Aorta (tissue), 5 donors: ENCODE measurements at regions not wholly inside any gene's neighbourhood (a gene's known extent, or its start where the extent isn't known, plus 50 kb on each side); places are given as distances from the start of the nearest gene placed in this dataset.

Source experiments
- ATAC-seq: fragments of 200-7000 bp; cut with Tn5 transposase; one replicate; pipeline ENCODE4 v1.9.1; 2022; ENCODE audit warnings: moderate library complexity; ENCODE audit not compliant: low FRiP score
- DNase-seq, 2 donors: peaks; one replicate each; pipeline ENCODE4 v3.0.0-alpha.2; 2020
- H3K27ac ChIP-seq, 2 donors: one replicate each; pipeline ENCODE4 v1.5.1; 2013; ENCODE audit warnings: low read length in 2 of 2, mild to moderate bottlenecking in 2 of 2, moderate library complexity in 2 of 2, control low read depth in 1 of 2, inconsistent platforms in 1 of 2, low read depth in 1 of 2
- H3K27me3 ChIP-seq, 2 donors: one replicate each; pipeline ENCODE4 v1.6.1; 2013; ENCODE audit warnings: control low read depth in 1 of 2, low read length in 1 of 2, mild to moderate bottlenecking in 1 of 2, moderate library complexity in 1 of 2; ENCODE audit not compliant: insufficient read depth in 2 of 2, control insufficient read depth in 1 of 2
- H3K36me3 ChIP-seq, 2 donors: one replicate each; pipeline ENCODE4 v1.6.1; 2013; ENCODE audit warnings: control low read depth in 1 of 2, low read length in 1 of 2, mild to moderate bottlenecking in 1 of 2; ENCODE audit not compliant: insufficient read depth in 2 of 2, control insufficient read depth in 1 of 2
- H3K4me1 ChIP-seq, 2 donors: one replicate each; pipeline ENCODE4 v1.6.1; 2013; ENCODE audit warnings: low read length in 2 of 2, control low read depth in 1 of 2, mild to moderate bottlenecking in 1 of 2, moderate library complexity in 1 of 2; ENCODE audit not compliant: insufficient read depth in 2 of 2, control insufficient read depth in 1 of 2
- H3K4me3 ChIP-seq, 2 donors: one replicate each; pipeline ENCODE4 v1.5.1; 2013; ENCODE audit warnings: low read length in 2 of 2, control low read depth in 1 of 2, mild to moderate bottlenecking in 1 of 2
- H3K9me3 ChIP-seq: one replicate; pipeline ENCODE4 v1.6.1; 2013; ENCODE audit warnings: mild to moderate bottlenecking, low read length; ENCODE audit not compliant: control insufficient read depth
- WGBS, 2 donors: extraction: QIAGEN DNeasy Blood & Tissue Kit; methylation state at CpG; one replicate each; pipeline ENCODE4 v1.1.7; 2013; 5-methylcytosine and 5-hydroxymethylcytosine counted together
- intact Hi-C, 2 donors: fragments of 100-400 bp; cut with DNase I; formaldehyde crosslinking; loops; one replicate each; pipeline versions ENCODE4 v1.14.2 to v1.15.0; 2022
- donor health status: healthy with polysubstance abuse.
- donor health status: Bipolar disorder and iron deficiency.
- donor health status: DM: no; HTN: no; CAD: no.
- donor health status: DM: no; HTN: no; CAD: no.
- donor health status: DM: yes; HTN: yes; CAD: no.

DNA sequence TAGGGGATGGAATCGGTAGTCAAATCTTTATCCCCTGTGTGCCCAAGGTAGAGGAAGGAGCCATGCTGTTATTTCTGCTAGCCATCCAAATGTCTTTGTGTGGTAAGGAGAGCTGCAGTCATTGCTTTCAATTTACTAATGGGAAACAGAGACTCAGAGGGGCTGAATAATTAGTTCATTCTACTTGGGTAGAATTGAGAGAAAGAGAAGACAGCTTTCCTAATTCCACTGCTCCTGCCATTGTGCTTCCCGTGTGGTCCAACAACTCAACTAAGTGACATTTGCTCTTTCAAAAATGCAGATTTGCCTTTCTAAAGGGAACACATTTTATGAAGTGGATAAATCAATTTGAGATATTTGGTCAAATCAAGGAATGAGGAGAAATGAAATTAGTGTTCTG is 136.1 kb downstream of the AQP4 start:
- no peaks in the 10 kb centered on the region for H3K4me1 ChIP-seq
- H3K27ac ChIP-seq, result no peak overlapping the region
- H3K4me3 ChIP-seq, result no peak overlapping the region
- no peak for DNase-seq
- intact Hi-C loops, result no loop called here
- H3K9me3 ChIP-seq, result no peaks in the 10 kb centered on the region
- no peaks in the 10 kb centered on the region for H3K27me3 ChIP-seq
- no peak for ATAC-seq
- no peaks in the 10 kb centered on the region for H3K36me3 ChIP-seq
- 84 to 89% methylated on average over 2 of the region's 2 CpGs for WGBS, 2 donors

DNA sequence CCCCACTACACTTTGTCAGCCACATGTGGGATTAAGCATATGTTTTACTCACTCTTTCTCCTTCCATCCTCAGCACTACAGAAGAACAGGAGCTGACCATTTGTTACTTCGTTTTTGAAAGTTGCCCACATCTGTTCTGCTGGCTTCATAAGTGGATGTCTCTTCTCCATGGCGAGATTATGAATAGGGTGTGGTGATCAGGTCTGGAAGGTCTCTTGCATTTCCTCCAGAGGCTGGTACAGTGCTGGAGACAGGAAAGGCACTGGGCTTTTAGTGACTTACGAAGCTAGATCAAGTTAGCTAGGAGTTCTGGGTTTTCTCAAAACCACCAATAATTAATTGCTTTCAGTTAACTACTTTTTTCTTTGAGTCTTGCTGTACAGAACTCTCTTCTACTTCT is 136.5 kb downstream of the AQP4 start:
- Histone ChIP-seq H3K27me3 (no peaks in the 10 kb centered on the region), H3K4me1 (no peaks in the 10 kb centered on the region), H3K4me3 (no peak overlapping the region), H3K27ac (no peak overlapping the region), H3K9me3 (no peaks in the 10 kb centered on the region), H3K36me3 (no peaks in the 10 kb centered on the region)
- intact Hi-C loops, result no loop called here
- no peak for ATAC-seq
- 74 to 77% methylated on average over 3 of the region's 3 CpGs for WGBS, 2 donors
- no peak for DNase-seq

DNA sequence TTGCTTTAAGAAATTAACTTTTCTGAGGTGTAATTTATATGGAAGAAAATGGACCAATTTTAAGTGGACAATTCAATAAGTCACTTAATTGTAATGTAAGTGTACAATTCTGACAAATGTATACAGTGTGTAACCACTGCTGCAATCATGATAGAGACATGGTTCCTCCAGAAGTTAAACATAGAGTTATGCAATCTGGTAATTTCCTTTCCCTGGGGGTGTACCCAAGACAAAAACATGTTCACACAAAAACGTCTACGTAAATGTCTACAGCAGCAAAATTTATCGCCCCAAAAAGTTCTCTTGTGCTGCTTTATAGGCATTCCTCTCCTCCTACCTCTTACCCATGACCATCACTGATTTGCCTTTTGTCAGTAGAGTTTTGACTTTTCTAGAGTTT is 141.5 kb downstream of the AQP4 start:
- Histone ChIP-seq H3K27me3 (no peaks in the 10 kb centered on the region), H3K9me3 (no peaks in the 10 kb centered on the region), H3K4me3 (no peak overlapping the region), H3K36me3 (no peaks in the 10 kb centered on the region), H3K4me1 (no peaks in the 10 kb centered on the region), H3K27ac (no peak overlapping the region)
- DNase-seq, result no peak
- intact Hi-C loops, result no loop called here
- no peak for ATAC-seq
- 68 to 78% methylated on average over 3 of the region's 3 CpGs for WGBS, 2 donors

DNA sequence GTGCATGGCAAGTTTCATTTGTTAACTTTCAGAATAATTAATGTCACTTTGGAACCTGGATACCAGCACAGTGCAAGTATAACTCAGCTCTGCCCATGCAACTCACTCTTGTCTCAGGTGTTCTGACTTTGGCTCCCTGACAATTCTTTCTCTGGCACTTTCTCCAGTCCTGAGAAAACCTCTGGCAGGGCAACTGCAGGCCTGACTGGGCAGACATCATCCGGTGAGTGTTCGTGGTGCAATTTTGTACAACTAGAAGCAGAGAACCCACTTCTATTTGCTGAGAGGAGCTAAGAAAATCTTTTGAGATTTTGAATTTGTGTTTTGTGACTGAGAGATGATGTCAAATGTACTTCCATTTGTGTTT is 143.0 kb downstream of the AQP4 start:
- Histone ChIP-seq H3K4me1 (no peaks in the 10 kb centered on the region), H3K36me3 (no peaks in the 10 kb centered on the region), H3K27ac (no peak overlapping the region), H3K9me3 (no peaks in the 10 kb centered on the region), H3K4me3 (no peak overlapping the region), H3K27me3 (no peaks in the 10 kb centered on the region)
- ATAC-seq, result no peak
- intact Hi-C loops, result no loop called here
- DNase-seq, result no peak
- 61 to 78% methylated on average over 2 of the region's 2 CpGs for WGBS, 2 donors

DNA sequence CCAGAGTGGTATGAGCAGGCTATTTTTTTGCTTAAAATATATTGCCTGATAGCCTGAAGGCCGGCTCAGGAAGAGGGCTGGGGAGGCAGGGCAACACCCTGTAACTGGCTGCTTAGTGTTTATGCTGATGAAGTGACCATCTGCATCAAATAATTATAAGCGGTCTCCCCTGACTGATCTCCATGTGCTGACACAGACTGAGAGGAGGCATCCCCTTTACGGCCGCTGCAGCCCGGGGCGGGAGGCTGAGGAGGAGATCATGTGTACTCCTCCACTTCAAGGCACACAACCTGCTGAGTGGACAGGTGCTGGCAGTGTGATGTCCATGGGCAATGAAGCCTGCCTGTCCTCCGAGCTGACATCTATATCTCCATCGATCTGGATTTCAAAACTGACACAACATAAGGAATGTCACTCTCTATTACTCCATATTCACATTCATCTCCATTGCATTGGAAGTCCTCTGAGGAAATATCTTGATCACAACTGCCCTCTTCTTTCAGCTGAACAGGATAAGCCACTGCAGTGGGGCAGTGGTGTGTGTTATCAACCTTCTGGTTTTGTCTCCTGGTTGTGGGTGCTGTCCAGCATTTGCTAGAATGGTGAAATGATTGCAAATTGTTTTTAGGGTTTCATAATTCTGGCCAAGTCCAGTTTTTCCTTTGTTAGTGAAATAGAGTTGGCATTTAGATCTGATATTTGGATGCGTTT is 143.5 kb downstream of the AQP4 start:
- no peaks in the 10 kb centered on the region for H3K4me1 ChIP-seq
- ATAC-seq (no peak), DNase-seq (no peak)
- H3K27ac ChIP-seq, result no peak overlapping the region
- H3K4me3 ChIP-seq, result no peak overlapping the region
- no peaks in the 10 kb centered on the region for H3K27me3 ChIP-seq
- no peaks in the 10 kb centered on the region for H3K9me3 ChIP-seq
- no peaks in the 10 kb centered on the region for H3K36me3 ChIP-seq
- WGBS, 2 donors, result 78 to 81% methylated on average over 9 of the region's 9 CpGs
- intact Hi-C loops, result no loop called here

DNA sequence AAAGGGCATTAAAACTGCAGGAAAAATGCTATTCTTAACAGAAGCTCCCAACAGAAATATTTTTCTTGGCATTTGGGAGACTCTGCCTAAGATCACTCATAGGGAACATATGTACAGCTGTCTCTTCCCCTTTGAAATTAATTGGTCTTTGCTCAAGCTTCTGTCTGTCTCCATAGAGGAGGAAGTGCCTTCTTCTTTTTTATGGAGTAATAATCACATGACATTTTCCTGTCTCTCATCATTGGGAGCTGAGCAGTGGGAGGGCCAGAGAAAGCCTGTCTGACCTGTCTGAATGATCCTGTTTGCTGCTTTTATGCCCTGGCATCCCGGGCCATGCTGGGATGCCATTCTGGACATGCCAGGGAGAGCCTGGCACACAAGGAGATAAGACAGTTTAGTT is 145.6 kb downstream of the AQP4 start:
- H3K4me1 ChIP-seq, result no peaks in the 10 kb centered on the region
- 34 to 41% methylated on average over 1 of the region's 1 CpG for WGBS, 2 donors
- no peak for DNase-seq
- ATAC-seq, result no peak
- H3K27me3 ChIP-seq, result no peaks in the 10 kb centered on the region
- no peak overlapping the region for H3K4me3 ChIP-seq
- H3K27ac ChIP-seq, result no peak overlapping the region
- H3K9me3 ChIP-seq, result no peaks in the 10 kb centered on the region
- intact Hi-C loops, result no loop called here
- H3K36me3 ChIP-seq, result no peaks in the 10 kb centered on the region

DNA sequence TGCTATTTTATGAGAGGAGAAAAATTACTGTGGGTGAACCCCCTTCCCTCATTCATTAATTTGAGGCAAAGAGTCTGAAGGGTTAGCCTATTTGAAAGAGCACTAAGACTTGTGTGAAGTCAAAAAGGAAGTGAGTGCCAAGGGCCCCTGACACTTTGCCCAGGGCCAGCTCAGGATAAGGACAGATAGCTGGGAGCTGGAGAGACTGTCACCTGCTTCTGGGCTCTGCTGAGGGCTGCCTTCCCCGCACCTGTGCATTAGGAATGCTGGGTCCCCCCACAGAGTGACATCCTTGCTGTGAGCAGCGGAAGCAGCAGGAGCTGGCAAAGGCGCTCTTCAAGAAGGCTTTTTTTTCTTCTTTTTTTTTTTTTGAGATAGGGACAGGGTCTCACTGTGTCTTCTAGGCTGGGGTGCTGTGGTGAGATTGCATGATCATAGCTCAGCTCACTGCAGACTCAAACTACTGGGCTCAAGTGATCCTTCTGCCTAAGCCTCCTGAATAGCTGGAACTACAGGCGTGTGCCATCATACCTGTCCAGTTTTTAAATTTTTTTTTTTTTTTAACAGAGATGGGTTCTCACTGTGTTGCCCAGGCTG is 148.3 kb downstream of the AQP4 start:
- no peak for DNase-seq
- 77 to 80% methylated on average over 4 of the region's 4 CpGs for whole genome bisulfite sequencing, 2 donors
- Histone ChIP-seq H3K4me3 (no peak overlapping the region), H3K4me1 (no peaks in the 10 kb centered on the region), H3K27me3 (no peaks in the 10 kb centered on the region), H3K27ac (no peak overlapping the region), H3K9me3 (no peaks in the 10 kb centered on the region), H3K36me3 (no peaks in the 10 kb centered on the region)
- intact Hi-C loops, result no loop called here
- no peak for ATAC-seq

DNA sequence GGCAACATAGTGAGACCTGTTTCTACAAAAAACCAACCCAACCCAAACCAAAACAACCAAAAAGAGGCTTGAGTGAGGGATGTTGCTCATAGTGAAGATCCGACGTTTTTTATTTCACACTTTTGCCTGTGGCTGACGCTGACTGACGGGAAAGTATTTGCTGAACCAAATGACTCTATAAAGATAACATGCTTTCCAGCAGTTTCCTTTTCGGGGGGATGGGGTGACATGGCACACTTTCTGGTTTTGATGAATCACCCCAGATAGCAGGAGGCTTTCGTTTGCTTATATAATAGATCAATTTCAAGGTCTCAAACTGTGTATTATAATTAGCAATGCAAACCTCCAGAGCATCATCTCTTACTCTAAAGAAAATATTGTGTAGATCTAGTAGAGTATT is 150.8 kb downstream of the AQP4 start:
- intact Hi-C loops, result no loop called here
- Histone ChIP-seq H3K4me3 (no peak overlapping the region), H3K36me3 (no peaks in the 10 kb centered on the region), H3K9me3 (no peaks in the 10 kb centered on the region), H3K27me3 (no peaks in the 10 kb centered on the region), H3K4me1 (no peaks in the 10 kb centered on the region), H3K27ac (no peak overlapping the region)
- 14 to 25% methylated on average over 6 of the region's 6 CpGs for WGBS, 2 donors
- no peak for DNase-seq
- no peak for ATAC-seq

DNA sequence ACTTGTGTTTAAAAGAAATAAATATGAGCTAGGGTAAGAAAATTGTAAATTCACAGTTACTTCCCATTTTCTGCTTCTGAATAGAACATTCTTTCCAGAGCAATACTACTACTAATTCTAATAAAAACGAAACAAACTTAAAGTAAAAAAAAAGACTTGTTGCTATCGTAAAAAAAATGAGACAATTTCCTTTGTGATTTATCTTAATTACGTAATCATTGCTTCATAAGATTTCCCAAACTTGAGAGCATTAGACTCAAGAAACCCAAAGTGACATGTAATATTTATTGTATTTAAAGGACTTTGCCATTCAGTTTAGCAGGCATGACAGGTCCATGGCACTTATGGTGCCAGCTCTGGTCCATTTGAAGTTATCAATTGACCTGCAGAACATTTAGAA is 153.8 kb downstream of the AQP4 start:
- H3K36me3 ChIP-seq, result no peaks in the 10 kb centered on the region
- DNase-seq (no peak), ATAC-seq (no peak)
- no peak overlapping the region for H3K27ac ChIP-seq
- H3K9me3 ChIP-seq, result no peaks in the 10 kb centered on the region
- H3K27me3 ChIP-seq, result no peaks in the 10 kb centered on the region
- intact Hi-C loops, result no loop called here
- WGBS, 2 donors, result 76 to 79% methylated on average over 3 of the region's 3 CpGs
- no peak overlapping the region for H3K4me3 ChIP-seq
- no peaks in the 10 kb centered on the region for H3K4me1 ChIP-seq
